Gastroesophageal sphincter (tissue), 3 donors: ENCODE measurements at regions not wholly inside any gene's neighbourhood (a gene's known extent, or its start where the extent isn't known, plus 50 kb on each side); places are given as distances from the start of the nearest gene placed in this dataset.

Source experiments
- CTCF ChIP-seq, 4 experiments: fragments of 200-600 bp in 2 of 4; fragments of 450-650 bp in 2 of 4; sonication (generic) in 1 of 4; IDR thresholded peaks; one replicate each; pipeline ENCODE4 v1.5.1; 2017 to 2019; ENCODE audit warnings: antibody characterized with exemption in 4 of 4, mild to moderate bottlenecking in 2 of 4, moderate library complexity in 2 of 4
- EP300 ChIP-seq: sonication (generic); formaldehyde crosslinking; IDR thresholded peaks from one replicate; pipeline ENCODE4 v1.6.1; 2017; ENCODE audit warnings: antibody characterized with exemption, mild to moderate bottlenecking

GRCh38 chr5:103743421-103743820 is 180.8 kb upstream of the NUDT12 start:
- TF ChIP-seq EP300 (no peak), CTCF (IDR thresholded peaks at IDR 0.05) (no peak)
